ENCODE measurements at regions not wholly inside any gene's neighbourhood (a gene's known extent, or its start where the extent isn't known, plus 50 kb on each side); places are given as distances from the start of the nearest gene placed in this dataset.

GRCh38 chr7:130995252-130996081 lies 261.5 kb upstream of the KLF14 start:
- DNase-seq (ENCODE audit: low read depth in 2 of 2): no peak

GRCh38 chr7:130996205-130996832 lies 262.3 kb upstream of the KLF14 start:
- DNase-seq (ENCODE audit: low read depth in 2 of 2): no peak

- peak in 1 of 2 donors; percentile 42 for DNase-seq (ENCODE audit: low read depth in 2 of 2)
These were observed 262.8 kb upstream of the KLF14 start for GRCh38 chr7:130996833-130997231.

- no peak for DNase-seq (ENCODE audit: low read depth in 2 of 2)
These were observed 265.1 kb upstream of the KLF14 start for GRCh38 chr7:130998993-130999602.

GRCh38 chr7:130999926-131000325 lies 265.9 kb upstream of the KLF14 start:
- DNase-seq (ENCODE audit: low read depth in 2 of 2): no peak

GRCh38 chr7:131000389-131000788 lies 266.4 kb upstream of the KLF14 start:
- DNase-seq (ENCODE audit: low read depth in 2 of 2): no peak

- DNase-seq (ENCODE audit: low read depth in 2 of 2): no peak
These were observed 266.9 kb upstream of the KLF14 start for GRCh38 chr7:131000873-131001272.

GRCh38 chr7:131002600-131002999 lies 268.6 kb upstream of the KLF14 start:
- DNase-seq (ENCODE audit: low read depth in 2 of 2): no peak

GRCh38 chr7:131003634-131004033 lies 269.6 kb upstream of the KLF14 start:
- no peak for DNase-seq (ENCODE audit: low read depth in 2 of 2)

- DNase-seq (ENCODE audit: low read depth in 2 of 2): no peak
These were observed 270.4 kb upstream of the KLF14 start for GRCh38 chr7:131004371-131004770.

- peak in 1 of 2 donors; percentile 45 for DNase-seq (ENCODE audit: low read depth in 2 of 2)
These were observed 273.7 kb upstream of the KLF14 start for GRCh38 chr7:131007439-131008330.

- DNase-seq (ENCODE audit: low read depth in 2 of 2): no peak
These were observed 275.1 kb upstream of the KLF14 start for GRCh38 chr7:131008840-131009711.

GRCh38 chr7:131010029-131010716 lies 276.2 kb upstream of the KLF14 start:
- no peak for DNase-seq (ENCODE audit: low read depth in 2 of 2)

GRCh38 chr7:131010717-131011431 lies 276.9 kb upstream of the KLF14 start:
- no peak for DNase-seq (ENCODE audit: low read depth in 2 of 2)

GRCh38 chr7:131011432-131011742 lies 277.4 kb upstream of the KLF14 start:
- DNase-seq (ENCODE audit: low read depth in 2 of 2): no peak

- DNase-seq (ENCODE audit: low read depth in 2 of 2): no peak
These were observed 278.0 kb upstream of the KLF14 start for GRCh38 chr7:131011976-131012375.

GRCh38 chr7:131012477-131013031 lies 278.5 kb upstream of the KLF14 start:
- DNase-seq (ENCODE audit: low read depth in 2 of 2): no peak

GRCh38 chr7:131013716-131014115 lies 279.7 kb upstream of the KLF14 start:
- no peak for DNase-seq (ENCODE audit: low read depth in 2 of 2)

- DNase-seq (ENCODE audit: low read depth in 2 of 2): no peak
These were observed 281.1 kb upstream of the KLF14 start for GRCh38 chr7:131014906-131015656.

Measured in stimulated activated CD8-positive, alpha-beta memory T cell treated with anti-CD3 and anti-CD28 coated beads, Interleukin-15, amount 100 ng/mL, for 4 hours (primary cell).